Right lobe of liver (tissue), 4 donors: ENCODE measurements at regions not wholly inside any gene's neighbourhood (a gene's known extent, or its start where the extent isn't known, plus 50 kb on each side); places are given as distances from the start of the nearest gene placed in this dataset.

Experiments
- CTCF ChIP-seq, 4 donors: fragments of 200-600 bp in 3 of 4; fragments of 450-650 bp in 1 of 4; IDR thresholded peaks; one replicate each; pipeline versions ENCODE4 v1.5.1 to v1.8.0; 2016 to 2022; ENCODE audit warnings: antibody characterized with exemption in 4 of 4, mild to moderate bottlenecking in 2 of 4
- POLR2A ChIP-seq: fragments of 450-650 bp; IDR thresholded peaks from one replicate; pipeline ENCODE4 v1.6.1; 2017; ENCODE audit warnings: antibody characterized with exemption, mild to moderate bottlenecking
- donor health status: DM: no; HTN: no; CAD: no.
- donor health status: DM: no; HTN: no; CAD: no.
- donor health status: DM: no; HTN: yes; CAD: no.

GRCh38 chr1:88530246-88530645 lies 153.8 kb upstream of the PKN2 start:
- TF ChIP-seq CTCF (IDR thresholded peaks at IDR 0.05) (no peak), POLR2A (no peak)
